Small intestine (tissue), 7 donors: ENCODE measurements at regions not wholly inside any gene's neighbourhood (a gene's known extent, or its start where the extent isn't known, plus 50 kb on each side); places are given as distances from the start of the nearest gene placed in this dataset.

ENCODE experiments used
- DNase-seq, 2 donors: peaks; one replicate each; pipeline versions ENCODE4 v3.0.0 to v3.0.0-alpha.2; 2013
- FAIRE-seq: peaks from 2 replicates; lab custom pipeline; 2012; peaks lifted over from hg19 to GRCh38; lab: Jason Lieb, UNC
- H3K27ac ChIP-seq, 3 donors: one replicate each; pipeline ENCODE4 v1.5.1; 2013; ENCODE audit warnings: low read length in 2 of 3, mild to moderate bottlenecking in 2 of 3, control low read depth in 1 of 3, inconsistent platforms in 1 of 3, low read depth in 1 of 3, moderate library complexity in 1 of 3
- H3K27me3 ChIP-seq, 3 donors: one replicate each; pipeline ENCODE4 v1.6.1; 2013; ENCODE audit warnings: low read length in 3 of 3, inconsistent platforms in 1 of 3; ENCODE audit not compliant: control insufficient read depth in 3 of 3, insufficient read depth in 3 of 3
- H3K36me3 ChIP-seq, 3 donors: one replicate each; pipeline ENCODE4 v1.6.1; 2013; ENCODE audit warnings: low read length in 3 of 3, inconsistent platforms in 1 of 3, low read depth in 1 of 3, mild to moderate bottlenecking in 1 of 3, moderate library complexity in 1 of 3; ENCODE audit not compliant: control insufficient read depth in 3 of 3, insufficient read depth in 2 of 3
- H3K4me1 ChIP-seq, 3 donors: one replicate each; pipeline ENCODE4 v1.6.1; 2013; ENCODE audit warnings: low read length in 2 of 3, inconsistent platforms in 1 of 3, low read depth in 1 of 3, mild to moderate bottlenecking in 1 of 3, moderate library complexity in 1 of 3; ENCODE audit not compliant: control insufficient read depth in 3 of 3, insufficient read depth in 2 of 3
- H3K4me3 ChIP-seq, 3 donors: one replicate each; pipeline ENCODE4 v1.5.1; 2013; ENCODE audit warnings: low read length in 3 of 3, control low read depth in 1 of 3, inconsistent platforms in 1 of 3, low read depth in 1 of 3, mild to moderate bottlenecking in 1 of 3, moderate library complexity in 1 of 3
- H3K9me3 ChIP-seq, 2 donors: one replicate each; pipeline ENCODE4 v1.6.1; 2013; ENCODE audit warnings: low read depth in 1 of 2, low read length in 1 of 2; ENCODE audit not compliant: control insufficient read depth in 2 of 2, insufficient read depth in 1 of 2
- WGBS, 3 donors: extraction: QIAGEN DNeasy Blood & Tissue Kit; methylation state at CpG; one replicate each; pipeline ENCODE4 v1.1.7; 2013; 5-methylcytosine and 5-hydroxymethylcytosine counted together
- donor health status: healthy with polysubstance abuse.
- donor health status: control.
- donor health status: control.
- donor health status: Bipolar disorder and iron deficiency.
- donor health status: healthy.

GRCh38 chr2:103792042-103792441 lies 1030.2 kb downstream of the TMEM182 start:
- DNase-seq (no peak), FAIRE-seq (no peak)
- Histone ChIP-seq H3K4me3 (no peak overlapping the region), H3K36me3 (no peaks in the 10 kb centered on the region), H3K27me3 (no peaks in the 10 kb centered on the region), H3K27ac (no peak overlapping the region), H3K9me3 (no peaks in the 10 kb centered on the region), H3K4me1 (no peaks in the 10 kb centered on the region)
- WGBS, 3 donors, result 45 to 59% (median 53%) methylated on average over 5 of the region's 5 CpGs

GRCh38 chr2:103798291-103798690 lies 1036.5 kb downstream of the TMEM182 start:
- H3K36me3 ChIP-seq, result no peaks in the 10 kb centered on the region
- H3K27me3 ChIP-seq, result no peaks in the 10 kb centered on the region
- DNase-seq, result no peak
- H3K4me1 ChIP-seq, result no peaks in the 10 kb centered on the region
- H3K27ac ChIP-seq, result no peak overlapping the region
- 75 to 84% (median 81%) methylated on average over 1 of the region's 1 CpG for WGBS, 3 donors
- H3K9me3 ChIP-seq, result no peaks in the 10 kb centered on the region
- no peak overlapping the region for H3K4me3 ChIP-seq
- FAIRE-seq, result no peak

- H3K4me1 ChIP-seq, result no peaks in the 10 kb centered on the region
Observed at GRCh38 chr2:103804013-103804412, 1042.2 kb downstream of the TMEM182 start.

GRCh38 chr2:103805746-103806145 lies 1043.9 kb downstream of the TMEM182 start:
- Histone ChIP-seq H3K36me3 (no peaks in the 10 kb centered on the region), H3K27ac (no peak overlapping the region), H3K9me3 (peaks cover 0 to 2% of the 10 kb centered on the region in 2 donors), H3K4me3 (no peak overlapping the region), H3K27me3 (no peaks in the 10 kb centered on the region), H3K4me1 (no peaks in the 10 kb centered on the region)
- no peak for FAIRE-seq
- WGBS, 3 donors, result 88 to 93% (median 90%) methylated on average over 3 of the region's 3 CpGs
- no peak for DNase-seq

More at GRCh38 chr2:103804013-103804412, 1042.2 kb downstream of the TMEM182 start:
- Histone ChIP-seq H3K27ac (no peak overlapping the region), H3K4me3 (no peak overlapping the region), H3K36me3 (no peaks in the 10 kb centered on the region), H3K27me3 (no peaks in the 10 kb centered on the region), H3K9me3 (peaks cover 0 to 2% of the 10 kb centered on the region in 2 donors)
- FAIRE-seq (no peak), DNase-seq (no peak)
- 48 to 53% (median 48%) methylated on average over 1 of the region's 1 CpG for WGBS, 3 donors

DNA sequence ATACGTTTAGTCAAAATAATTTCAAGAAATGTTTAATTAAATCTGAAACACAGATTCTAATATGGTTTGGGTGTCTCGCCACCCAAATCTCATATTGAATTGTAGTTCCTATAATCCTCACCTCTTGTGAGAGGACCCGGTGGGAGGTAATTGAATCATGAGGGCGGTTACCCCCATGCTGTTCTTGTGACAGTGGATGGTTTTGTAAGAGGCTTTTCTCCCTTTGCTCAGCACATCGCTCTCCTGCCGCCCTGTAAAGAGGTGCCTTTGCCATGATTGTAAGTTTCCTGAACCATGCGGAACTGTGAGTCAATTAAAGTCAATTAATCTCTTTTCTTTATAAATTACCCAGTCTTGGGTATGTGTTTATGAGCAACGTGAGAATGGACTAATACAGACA lies 1045.1 kb upstream of the POU3F3 start:
- H3K36me3 ChIP-seq, result no peaks in the 10 kb centered on the region
- H3K27me3 ChIP-seq, result no peaks in the 10 kb centered on the region
- DNase-seq (no peak), FAIRE-seq (no peak)
- H3K27ac ChIP-seq, result no peak overlapping the region
- WGBS, 3 donors, result 75 to 77% (median 76%) methylated on average over 8 of the region's 8 CpGs
- H3K4me1 ChIP-seq, result no peaks in the 10 kb centered on the region
- peaks cover 0 to 2% of the 10 kb centered on the region in 2 donors for H3K9me3 ChIP-seq
- H3K4me3 ChIP-seq, result no peak overlapping the region

GRCh38 chr2:103809415-103809814 lies 1044.5 kb upstream of the POU3F3 start:
- DNase-seq, result no peak
- Histone ChIP-seq H3K36me3 (no peaks in the 10 kb centered on the region), H3K4me1 (no peaks in the 10 kb centered on the region), H3K27me3 (no peaks in the 10 kb centered on the region), H3K9me3 (peaks cover 0 to 2% of the 10 kb centered on the region in 2 donors), H3K27ac (no peak overlapping the region), H3K4me3 (no peak overlapping the region)
- WGBS, 3 donors, result 71 to 72% (median 71%) methylated on average over 7 of the region's 7 CpGs
- no peak for FAIRE-seq

GRCh38 chr2:103809941-103810441 lies 1043.9 kb upstream of the POU3F3 start:
- no peak for FAIRE-seq
- Histone ChIP-seq H3K4me3 (no peak overlapping the region), H3K27me3 (no peaks in the 10 kb centered on the region), H3K27ac (no peak overlapping the region), H3K4me1 (no peaks in the 10 kb centered on the region), H3K9me3 (peaks cover 0 to 2% of the 10 kb centered on the region in 2 donors), H3K36me3 (no peaks in the 10 kb centered on the region)
- no peak for DNase-seq
- WGBS, 3 donors, result 51 to 54% (median 53%) methylated on average over 7 of the region's 7 CpGs

GRCh38 chr2:103810875-103811274 lies 1043.0 kb upstream of the POU3F3 start:
- peaks cover 0 to 2% of the 10 kb centered on the region in 2 donors for H3K9me3 ChIP-seq
- H3K27ac ChIP-seq, result no peak overlapping the region
- DNase-seq, result no peak
- H3K36me3 ChIP-seq, result no peaks in the 10 kb centered on the region
- no peak for FAIRE-seq
- 69 to 75% (median 70%) methylated on average over 2 of the region's 2 CpGs for WGBS, 3 donors
- no peaks in the 10 kb centered on the region for H3K27me3 ChIP-seq
- no peaks in the 10 kb centered on the region for H3K4me1 ChIP-seq
- H3K4me3 ChIP-seq, result no peak overlapping the region

GRCh38 chr2:103814016-103814415 lies 1039.9 kb upstream of the POU3F3 start:
- Histone ChIP-seq H3K4me1 (no peaks in the 10 kb centered on the region), H3K27ac (no peak overlapping the region), H3K36me3 (no peaks in the 10 kb centered on the region), H3K9me3 (no peaks in the 10 kb centered on the region), H3K4me3 (no peak overlapping the region), H3K27me3 (no peaks in the 10 kb centered on the region)
- DNase-seq (no peak), FAIRE-seq (no peak)
- 67 to 75% (median 68%) methylated on average over 3 of the region's 3 CpGs for WGBS, 3 donors
